HCT116 (cell line): ENCODE measurements at regions not wholly inside any gene's neighbourhood (a gene's known extent, or its start where the extent isn't known, plus 50 kb on each side); places are given as distances from the start of the nearest gene placed in this dataset.

ENCODE experiments used
- ATAC-seq: fragments of 200-7000 bp; cut with Tn5 transposase; 2 replicates; pipeline ENCODE4 v1.9.1; 2020; ENCODE audit warnings: mild to moderate bottlenecking, moderate library complexity
- BruUV-seq: library from RNA; stranded (reverse); fragments of 400-500 nt; replicated peaks from 2 replicates; lab custom pipeline; 2021; lab: Mats Ljungman, UMichigan
- CTCF ChIA-PET: fragments of 300-600 bp; sonication (Branson Sonifier 250); formaldehyde crosslinking; loops from one replicate; lab custom pipeline; 2021; ENCODE audit warnings: antibody characterized with exemption; lab: Charles Lee
- POLR2A ChIA-PET: fragments of 300-600, 350-600 bp; sonication (Branson Sonifier 250); formaldehyde crosslinking; loops from one replicate; lab custom pipeline; 2021; ENCODE audit warnings: antibody characterized with exemption; lab: Charles Lee
- RAD21 ChIA-PET, 2 experiments: fragments of 300-600 bp; sonication (Branson Sonifier 250); formaldehyde crosslinking; loops; one replicate each; lab custom pipeline; 2023; ENCODE audit warnings: low total read pairs in 2 of 2; ENCODE audit not compliant: uncharacterized antibody in 2 of 2, unreplicated experiment in 2 of 2, low non-redundant PET in 1 of 2; lab: Charles Lee
- DNase-seq: peaks from one replicate; pipeline ENCODE4 v3.0.0-alpha.2; 2010; ENCODE audit warnings: low read depth, low spot score
- H2AFZ ChIP-seq: fragments of 200-600 bp; shearing (Covaris generic), sonication (generic); 2 replicates; pipeline ENCODE4 v1.6.1; 2017; ENCODE audit warnings: low read depth, mixed run types, mixed read lengths, antibody characterized with exemption, low read length; ENCODE audit not compliant: poor library complexity, severe bottlenecking
- H3K27ac ChIP-seq: 2 replicates; pipeline ENCODE4 v1.5.1; 2012; ENCODE audit warnings: low read depth, low read length
- H3K27me3 ChIP-seq: fragments of 200-600 bp; sonication (generic); 2 replicates; pipeline ENCODE4 v1.6.1; 2016; ENCODE audit warnings: mixed run types, low read length, mixed read lengths; ENCODE audit not compliant: insufficient read depth
- H3K36me3 ChIP-seq, 2 experiments: fragments of 200-500 bp in 1 of 2; fragments of 200-600 bp in 1 of 2; sonication (Bioruptor generic) in 1 of 2; sonication (generic) in 1 of 2; 2 replicates each; pipeline versions ENCODE4 v1.5.1 to v1.6.1; 2014 to 2016; ENCODE audit warnings: low read length in 2 of 2, inconsistent platforms in 1 of 2, mixed read lengths in 1 of 2, mixed run types in 1 of 2; ENCODE audit not compliant: insufficient read depth in 2 of 2, control insufficient read depth in 1 of 2
- H3K4me1 ChIP-seq, 2 experiments: fragments of 200-600 bp in 1 of 2; sonication (generic) in 1 of 2; 2 replicates each; pipeline versions ENCODE4 v1.5.1 to v1.6.1; 2012 to 2017; ENCODE audit warnings: low read length in 2 of 2, inconsistent platforms in 1 of 2, mild to moderate bottlenecking in 1 of 2, mixed read lengths in 1 of 2, mixed run types in 1 of 2, moderate library complexity in 1 of 2; ENCODE audit not compliant: insufficient read depth in 2 of 2, control insufficient read depth in 1 of 2
- H3K4me2 ChIP-seq: fragments of 200-600 bp; sonication (generic); 2 replicates; pipeline ENCODE4 v1.6.1; 2017; ENCODE audit warnings: mixed run types, low read length, mixed read lengths
- H3K4me3 ChIP-seq, 2 experiments: fragments of 200-600 bp in 1 of 2; sonication (generic) in 1 of 2; replicated peaks in 1 of 2; 2 replicates each; pipeline ENCODE4 v1.5.1; 2011 to 2016; ENCODE audit warnings: low read length in 2 of 2, control low read depth in 1 of 2, low read depth in 1 of 2, mild to moderate bottlenecking in 1 of 2, mixed read lengths in 1 of 2, mixed run types in 1 of 2
- H3K79me2 ChIP-seq: fragments of 200-600 bp; sonication (generic); 2 replicates; pipeline ENCODE4 v1.6.1; 2017; ENCODE audit warnings: mild to moderate bottlenecking, mixed run types, low read length, moderate library complexity, mixed read lengths; ENCODE audit not compliant: insufficient read depth
- H3K9ac ChIP-seq: fragments of 200-600 bp; sonication (generic); 2 replicates; pipeline ENCODE4 v1.6.1; 2016; ENCODE audit warnings: low read length, mixed read lengths
- H3K9me2 ChIP-seq: fragments of 200-600 bp; sonication (generic), shearing (Covaris generic); 2 replicates; pipeline ENCODE4 v1.6.1; 2017; ENCODE audit warnings: mixed run types, mild to moderate bottlenecking, moderate library complexity; ENCODE audit not compliant: insufficient read depth
- H3K9me3 ChIP-seq, 2 experiments: fragments of 200-500 bp in 1 of 2; fragments of 200-600 bp in 1 of 2; sonication (Bioruptor generic) in 1 of 2; sonication (generic) in 1 of 2; 2 replicates each; pipeline ENCODE4 v1.6.1; 2014 to 2017; ENCODE audit warnings: low read length in 2 of 2, mixed read lengths in 2 of 2, inconsistent platforms in 1 of 2, low read depth in 1 of 2, mild to moderate bottlenecking in 1 of 2, mixed run types in 1 of 2, moderate library complexity in 1 of 2; ENCODE audit not compliant: control insufficient read depth in 1 of 2, insufficient read depth in 1 of 2
- H4K20me1 ChIP-seq: fragments of 200-600 bp; sonication (generic), shearing (Covaris generic); 2 replicates; pipeline ENCODE4 v1.6.1; 2017; ENCODE audit warnings: mixed run types, mild to moderate bottlenecking, moderate library complexity; ENCODE audit not compliant: insufficient read depth
- ELF1 ChIP-seq: IDR thresholded peaks from 2 replicates; pipeline ENCODE4 v1.6.1; 2012; ENCODE audit warnings: low read depth, borderline replicate concordance
- FOSL1 ChIP-seq: IDR thresholded peaks from 2 replicates; pipeline ENCODE4 v1.6.1; 2012; ENCODE audit warnings: low read depth
- JUND ChIP-seq: IDR thresholded peaks from 2 replicates; pipeline ENCODE4 v1.6.1; 2012
- POLR2A ChIP-seq: IDR thresholded peaks from 2 replicates; pipeline ENCODE4 v1.7.0; 2011; ENCODE audit warnings: borderline replicate concordance; ENCODE audit not compliant: insufficient read depth, insufficient read length; ENCODE audit errors: extremely low read depth
- RAD21 ChIP-seq: IDR thresholded peaks from 2 replicates; pipeline ENCODE4 v1.6.1; 2012; ENCODE audit warnings: low read depth, mild to moderate bottlenecking
- SP1 ChIP-seq: IDR thresholded peaks from 2 replicates; pipeline ENCODE4 v1.6.1; 2012; ENCODE audit warnings: low read depth
- SRF ChIP-seq: IDR thresholded peaks from 2 replicates; pipeline ENCODE4 v1.6.1; 2012; ENCODE audit warnings: low read depth
- YY1 ChIP-seq: IDR thresholded peaks from 2 replicates; pipeline ENCODE4 v1.6.1; 2011; ENCODE audit warnings: low read length, low read depth, moderate library complexity, mild to moderate bottlenecking; ENCODE audit not compliant: insufficient replicate concordance; ENCODE audit errors: extremely low read depth
- ZFX ChIP-seq: fragments of 450-650 bp; IDR thresholded peaks from 2 replicates; pipeline ENCODE4 v1.6.1; 2017
- ZNF274 ChIP-seq: fragments of 200-500 bp; sonication (Bioruptor generic); IDR thresholded peaks from 2 replicates; pipeline ENCODE4 v1.6.1; 2014; ENCODE audit warnings: mild to moderate bottlenecking, low read depth, low read length, inconsistent platforms
- intact Hi-C: fragments of 100-400 bp; cut with micrococcal nuclease; formaldehyde crosslinking; loops from 2 replicates; pipeline ENCODE4 v1.10.0; 2022
- TF ChIP-seq, protein P1 (sequence below): IDR thresholded peaks from 2 replicates; pipeline ENCODE4 v1.6.1; 2012
- TF ChIP-seq, protein P2 (sequence below): IDR thresholded peaks from 2 replicates; pipeline ENCODE4 v1.6.1; 2011; ENCODE audit warnings: mild to moderate bottlenecking, low read length, moderate library complexity; ENCODE audit not compliant: insufficient replicate concordance; ENCODE audit errors: extremely low read depth
- TF ChIP-seq, protein P3 (sequence below): IDR thresholded peaks from 2 replicates; pipeline ENCODE4 v1.6.1; 2012; ENCODE audit warnings: low read depth

DNA sequence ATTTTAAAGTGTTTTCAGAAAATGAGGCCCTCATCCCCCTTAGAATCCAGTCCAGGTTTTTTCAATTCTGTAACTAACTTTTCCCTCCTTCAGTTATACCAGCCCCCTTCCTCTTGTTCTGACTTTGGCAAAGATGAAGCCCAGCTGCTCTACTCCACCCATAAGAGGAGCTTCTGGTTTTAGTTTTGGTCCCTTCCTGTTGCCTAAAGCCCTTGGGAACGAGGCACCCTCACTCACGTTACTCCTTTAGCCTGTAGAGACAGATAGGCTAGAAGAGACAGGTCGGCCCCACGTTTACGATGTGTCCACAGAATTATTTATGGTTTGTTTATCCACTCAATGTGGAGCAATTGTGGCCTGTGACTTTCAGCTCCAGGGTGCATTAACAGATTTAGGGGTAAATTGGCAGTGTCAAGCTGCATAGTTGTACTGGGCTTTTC is 454.2 kb upstream of the TNP1 start:
- ChIA-PET RAD21 (no interaction called here), POLR2A (no interaction called here), CTCF (no interaction called here)
- intact Hi-C loops = no loop called here
- H3K9ac ChIP-seq = no peak overlapping the region
- no peak overlapping the region for H2AFZ ChIP-seq
- ATAC-seq (no peak), DNase-seq (no peak)
- no peak overlapping the region for H3K4me2 ChIP-seq
- H4K20me1 ChIP-seq = no peaks in the 10 kb centered on the region
- BruUV-seq = no TSS peak
- no peak for TF ChIP-seq ZFX
- TF ChIP-seq FOSL1 = no peak
- TF ChIP-seq YY1 = no peak
- no peak for TF ChIP-seq SRF
- no peak for TF ChIP-seq ZNF274
- no peak for TF ChIP-seq ELF1
- no peak for TF ChIP-seq POLR2A
- TF ChIP-seq, protein P1, sequence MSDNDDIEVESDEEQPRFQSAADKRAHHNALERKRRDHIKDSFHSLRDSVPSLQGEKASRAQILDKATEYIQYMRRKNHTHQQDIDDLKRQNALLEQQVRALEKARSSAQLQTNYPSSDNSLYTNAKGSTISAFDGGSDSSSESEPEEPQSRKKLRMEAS = no peak
- no peak for TF ChIP-seq RAD21
- no peak for TF ChIP-seq JUND
- TF ChIP-seq, protein P2, sequence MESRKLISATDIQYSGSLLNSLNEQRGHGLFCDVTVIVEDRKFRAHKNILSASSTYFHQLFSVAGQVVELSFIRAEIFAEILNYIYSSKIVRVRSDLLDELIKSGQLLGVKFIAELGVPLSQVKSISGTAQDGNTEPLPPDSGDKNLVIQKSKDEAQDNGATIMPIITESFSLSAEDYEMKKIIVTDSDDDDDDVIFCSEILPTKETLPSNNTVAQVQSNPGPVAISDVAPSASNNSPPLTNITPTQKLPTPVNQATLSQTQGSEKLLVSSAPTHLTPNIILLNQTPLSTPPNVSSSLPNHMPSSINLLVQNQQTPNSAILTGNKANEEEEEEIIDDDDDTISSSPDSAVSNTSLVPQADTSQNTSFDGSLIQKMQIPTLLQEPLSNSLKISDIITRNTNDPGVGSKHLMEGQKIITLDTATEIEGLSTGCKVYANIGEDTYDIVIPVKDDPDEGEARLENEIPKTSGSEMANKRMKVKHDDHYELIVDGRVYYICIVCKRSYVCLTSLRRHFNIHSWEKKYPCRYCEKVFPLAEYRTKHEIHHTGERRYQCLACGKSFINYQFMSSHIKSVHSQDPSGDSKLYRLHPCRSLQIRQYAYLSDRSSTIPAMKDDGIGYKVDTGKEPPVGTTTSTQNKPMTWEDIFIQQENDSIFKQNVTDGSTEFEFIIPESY = no peak
- no peak for TF ChIP-seq SP1
- TF ChIP-seq, protein P3, sequence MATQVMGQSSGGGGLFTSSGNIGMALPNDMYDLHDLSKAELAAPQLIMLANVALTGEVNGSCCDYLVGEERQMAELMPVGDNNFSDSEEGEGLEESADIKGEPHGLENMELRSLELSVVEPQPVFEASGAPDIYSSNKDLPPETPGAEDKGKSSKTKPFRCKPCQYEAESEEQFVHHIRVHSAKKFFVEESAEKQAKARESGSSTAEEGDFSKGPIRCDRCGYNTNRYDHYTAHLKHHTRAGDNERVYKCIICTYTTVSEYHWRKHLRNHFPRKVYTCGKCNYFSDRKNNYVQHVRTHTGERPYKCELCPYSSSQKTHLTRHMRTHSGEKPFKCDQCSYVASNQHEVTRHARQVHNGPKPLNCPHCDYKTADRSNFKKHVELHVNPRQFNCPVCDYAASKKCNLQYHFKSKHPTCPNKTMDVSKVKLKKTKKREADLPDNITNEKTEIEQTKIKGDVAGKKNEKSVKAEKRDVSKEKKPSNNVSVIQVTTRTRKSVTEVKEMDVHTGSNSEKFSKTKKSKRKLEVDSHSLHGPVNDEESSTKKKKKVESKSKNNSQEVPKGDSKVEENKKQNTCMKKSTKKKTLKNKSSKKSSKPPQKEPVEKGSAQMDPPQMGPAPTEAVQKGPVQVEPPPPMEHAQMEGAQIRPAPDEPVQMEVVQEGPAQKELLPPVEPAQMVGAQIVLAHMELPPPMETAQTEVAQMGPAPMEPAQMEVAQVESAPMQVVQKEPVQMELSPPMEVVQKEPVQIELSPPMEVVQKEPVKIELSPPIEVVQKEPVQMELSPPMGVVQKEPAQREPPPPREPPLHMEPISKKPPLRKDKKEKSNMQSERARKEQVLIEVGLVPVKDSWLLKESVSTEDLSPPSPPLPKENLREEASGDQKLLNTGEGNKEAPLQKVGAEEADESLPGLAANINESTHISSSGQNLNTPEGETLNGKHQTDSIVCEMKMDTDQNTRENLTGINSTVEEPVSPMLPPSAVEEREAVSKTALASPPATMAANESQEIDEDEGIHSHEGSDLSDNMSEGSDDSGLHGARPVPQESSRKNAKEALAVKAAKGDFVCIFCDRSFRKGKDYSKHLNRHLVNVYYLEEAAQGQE = no peak
- no peak overlapping the region for H3K27ac ChIP-seq
- H3K4me1 ChIP-seq = no peaks in the 10 kb centered on the region
- H3K9me3 ChIP-seq = no peaks in the 10 kb centered on the region
- no peaks in the 10 kb centered on the region for H3K36me3 ChIP-seq
- no peaks in the 10 kb centered on the region for H3K9me2 ChIP-seq
- H3K79me2 ChIP-seq = no peaks in the 10 kb centered on the region
- no peak overlapping the region for H3K4me3 ChIP-seq
- peaks cover 49% of the 10 kb centered on the region for H3K27me3 ChIP-seq
